ENCODE measurements at regions not wholly inside any gene's neighbourhood (a gene's known extent, or its start where the extent isn't known, plus 50 kb on each side); places are given as distances from the start of the nearest gene placed in this dataset.

DNA sequence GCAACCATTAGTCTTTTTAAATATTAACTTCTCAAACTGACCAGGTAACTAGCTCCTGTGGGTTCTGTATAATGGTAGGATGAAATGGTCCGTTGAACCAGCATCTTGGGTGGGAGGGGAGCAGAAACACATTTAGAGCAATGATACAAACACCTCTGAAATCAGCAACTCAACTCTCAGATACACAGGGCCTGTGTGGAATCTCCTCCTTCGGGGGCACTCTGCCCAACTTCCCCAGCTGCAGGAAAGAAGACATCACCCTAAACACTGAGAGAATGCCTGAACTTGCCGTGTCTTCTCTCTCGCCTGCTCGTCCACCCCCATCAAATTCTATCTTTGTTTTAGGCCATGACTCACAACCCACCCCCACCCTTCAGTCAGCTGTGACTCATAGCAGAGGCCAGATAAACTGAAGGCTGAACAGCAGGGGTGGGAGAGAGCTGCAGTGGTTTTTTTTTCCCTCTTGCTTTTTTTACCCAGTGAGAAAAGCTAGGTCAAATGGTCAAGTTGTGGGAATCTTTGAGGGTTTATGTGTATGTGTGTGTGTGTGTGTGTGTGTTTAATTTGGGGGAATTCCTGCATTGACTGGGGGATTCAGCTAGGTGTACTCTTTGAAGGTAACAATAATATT is 593.4 kb upstream of the JAG1 start (continued):
- TF ChIP-seq, protein P1, sequence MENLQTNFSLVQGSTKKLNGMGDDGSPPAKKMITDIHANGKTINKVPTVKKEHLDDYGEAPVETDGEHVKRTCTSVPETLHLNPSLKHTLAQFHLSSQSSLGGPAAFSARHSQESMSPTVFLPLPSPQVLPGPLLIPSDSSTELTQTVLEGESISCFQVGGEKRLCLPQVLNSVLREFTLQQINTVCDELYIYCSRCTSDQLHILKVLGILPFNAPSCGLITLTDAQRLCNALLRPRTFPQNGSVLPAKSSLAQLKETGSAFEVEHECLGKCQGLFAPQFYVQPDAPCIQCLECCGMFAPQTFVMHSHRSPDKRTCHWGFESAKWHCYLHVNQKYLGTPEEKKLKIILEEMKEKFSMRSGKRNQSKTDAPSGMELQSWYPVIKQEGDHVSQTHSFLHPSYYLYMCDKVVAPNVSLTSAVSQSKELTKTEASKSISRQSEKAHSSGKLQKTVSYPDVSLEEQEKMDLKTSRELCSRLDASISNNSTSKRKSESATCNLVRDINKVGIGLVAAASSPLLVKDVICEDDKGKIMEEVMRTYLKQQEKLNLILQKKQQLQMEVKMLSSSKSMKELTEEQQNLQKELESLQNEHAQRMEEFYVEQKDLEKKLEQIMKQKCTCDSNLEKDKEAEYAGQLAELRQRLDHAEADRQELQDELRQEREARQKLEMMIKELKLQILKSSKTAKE (IDR thresholded peaks at IDR 0.05; ENCODE audit: low read depth, poor library complexity, severe bottlenecking), result no peak
- peak; percentile 94 for TF ChIP-seq NFIC (IDR thresholded peaks at IDR 0.05; ENCODE audit: low read depth, low read length)
- TF ChIP-seq MEF2B (IDR thresholded peaks at IDR 0.05; ENCODE audit: partially characterized antibody, poor library complexity, severe bottlenecking), result peak; percentile 74
- TF ChIP-seq KLF5 (IDR thresholded peaks at IDR 0.05; ENCODE audit: partially characterized antibody), result peak; percentile 86
- peak; percentile 86 for TF ChIP-seq MEF2A (IDR thresholded peaks at IDR 0.05; ENCODE audit: insufficient read depth, low read depth, low read length)
- 0 out of 4 replicates have a peak, but pooled peaks of 1 of the 2 experiments have one; percentile 14 for TF ChIP-seq SRF (IDR thresholded peaks at IDR 0.05; ENCODE audit: low read depth in 2 of 2, low read length in 2 of 2)
- TF ChIP-seq, protein P2, sequence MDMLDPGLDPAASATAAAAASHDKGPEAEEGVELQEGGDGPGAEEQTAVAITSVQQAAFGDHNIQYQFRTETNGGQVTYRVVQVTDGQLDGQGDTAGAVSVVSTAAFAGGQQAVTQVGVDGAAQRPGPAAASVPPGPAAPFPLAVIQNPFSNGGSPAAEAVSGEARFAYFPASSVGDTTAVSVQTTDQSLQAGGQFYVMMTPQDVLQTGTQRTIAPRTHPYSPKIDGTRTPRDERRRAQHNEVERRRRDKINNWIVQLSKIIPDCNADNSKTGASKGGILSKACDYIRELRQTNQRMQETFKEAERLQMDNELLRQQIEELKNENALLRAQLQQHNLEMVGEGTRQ (IDR thresholded peaks at IDR 0.05; ENCODE audit: borderline replicate concordance, low read depth, low read length), result no peak
- TF ChIP-seq SREBF2 (IDR thresholded peaks at IDR 0.05; ENCODE audit: low read length), result no peak
- no peak for TF ChIP-seq FOS (IDR thresholded peaks at IDR 0.05; ENCODE audit: borderline replicate concordance, extremely low read depth, insufficient read length)
- TF ChIP-seq, protein P3, sequence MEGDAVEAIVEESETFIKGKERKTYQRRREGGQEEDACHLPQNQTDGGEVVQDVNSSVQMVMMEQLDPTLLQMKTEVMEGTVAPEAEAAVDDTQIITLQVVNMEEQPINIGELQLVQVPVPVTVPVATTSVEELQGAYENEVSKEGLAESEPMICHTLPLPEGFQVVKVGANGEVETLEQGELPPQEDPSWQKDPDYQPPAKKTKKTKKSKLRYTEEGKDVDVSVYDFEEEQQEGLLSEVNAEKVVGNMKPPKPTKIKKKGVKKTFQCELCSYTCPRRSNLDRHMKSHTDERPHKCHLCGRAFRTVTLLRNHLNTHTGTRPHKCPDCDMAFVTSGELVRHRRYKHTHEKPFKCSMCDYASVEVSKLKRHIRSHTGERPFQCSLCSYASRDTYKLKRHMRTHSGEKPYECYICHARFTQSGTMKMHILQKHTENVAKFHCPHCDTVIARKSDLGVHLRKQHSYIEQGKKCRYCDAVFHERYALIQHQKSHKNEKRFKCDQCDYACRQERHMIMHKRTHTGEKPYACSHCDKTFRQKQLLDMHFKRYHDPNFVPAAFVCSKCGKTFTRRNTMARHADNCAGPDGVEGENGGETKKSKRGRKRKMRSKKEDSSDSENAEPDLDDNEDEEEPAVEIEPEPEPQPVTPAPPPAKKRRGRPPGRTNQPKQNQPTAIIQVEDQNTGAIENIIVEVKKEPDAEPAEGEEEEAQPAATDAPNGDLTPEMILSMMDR (IDR thresholded peaks at IDR 0.05 in 2 of 3, conservative IDR thresholded peaks at IDR 0.05 in 1 of 3; ENCODE audit: control insufficient read depth in 2 of 3, extremely low read depth in 1 of 3, insufficient read depth in 1 of 3, low read depth in 3 of 3, low read length in 3 of 3), result no peak
- peak; percentile 83 for TF ChIP-seq JUNB (IDR thresholded peaks at IDR 0.05)
- peak; percentile 54 for TF ChIP-seq BCL11A (IDR thresholded peaks at IDR 0.05; ENCODE audit: low read depth, low read length)
- no peak for TF ChIP-seq NRF1 (conservative IDR thresholded peaks at IDR 0.05; ENCODE audit: low read depth, low read length)
- TF ChIP-seq CREM (IDR thresholded peaks at IDR 0.05; ENCODE audit: low read depth), result peak; percentile 88
- TF ChIP-seq, protein P4, sequence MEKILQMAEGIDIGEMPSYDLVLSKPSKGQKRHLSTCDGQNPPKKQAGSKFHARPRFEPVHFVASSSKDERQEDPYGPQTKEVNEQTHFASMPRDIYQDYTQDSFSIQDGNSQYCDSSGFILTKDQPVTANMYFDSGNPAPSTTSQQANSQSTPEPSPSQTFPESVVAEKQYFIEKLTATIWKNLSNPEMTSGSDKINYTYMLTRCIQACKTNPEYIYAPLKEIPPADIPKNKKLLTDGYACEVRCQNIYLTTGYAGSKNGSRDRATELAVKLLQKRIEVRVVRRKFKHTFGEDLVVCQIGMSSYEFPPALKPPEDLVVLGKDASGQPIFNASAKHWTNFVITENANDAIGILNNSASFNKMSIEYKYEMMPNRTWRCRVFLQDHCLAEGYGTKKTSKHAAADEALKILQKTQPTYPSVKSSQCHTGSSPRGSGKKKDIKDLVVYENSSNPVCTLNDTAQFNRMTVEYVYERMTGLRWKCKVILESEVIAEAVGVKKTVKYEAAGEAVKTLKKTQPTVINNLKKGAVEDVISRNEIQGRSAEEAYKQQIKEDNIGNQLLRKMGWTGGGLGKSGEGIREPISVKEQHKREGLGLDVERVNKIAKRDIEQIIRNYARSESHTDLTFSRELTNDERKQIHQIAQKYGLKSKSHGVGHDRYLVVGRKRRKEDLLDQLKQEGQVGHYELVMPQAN (conservative IDR thresholded peaks at IDR 0.05), result no peak
- peak; percentile 73 for TF ChIP-seq CBX5 (IDR thresholded peaks at IDR 0.05; ENCODE audit: low read depth)
- TF ChIP-seq IKZF2 (IDR thresholded peaks at IDR 0.05), result peak; percentile 95 to 98
- no peak for TF ChIP-seq POLR2A (IDR thresholded peaks at IDR 0.05; ENCODE audit: low read depth, low read length)
- TF ChIP-seq WRNIP1 (IDR thresholded peaks at IDR 0.05; ENCODE audit: borderline replicate concordance, low read depth, low read length), result no peak
- no peak for TF ChIP-seq KAT2A (conservative IDR thresholded peaks at IDR 0.05; ENCODE audit: control insufficient read depth, low read depth, low read length)
- TF ChIP-seq ZNF207 (IDR thresholded peaks at IDR 0.05; ENCODE audit: borderline replicate concordance), result no peak; the same call in 1 of the 2 replicates
- TF ChIP-seq MTA2 (IDR thresholded peaks at IDR 0.05; ENCODE audit: low read depth), result peak; percentile 90
- TF ChIP-seq SMC3 (IDR thresholded peaks at IDR 0.05; ENCODE audit: borderline replicate concordance, low read length), result no peak; the same call in 1 of the 2 replicates
- no peak; the same call in 1 of the 2 replicates for TF ChIP-seq MTA3 (IDR thresholded peaks at IDR 0.05; ENCODE audit: borderline replicate concordance, low read length)
- peak; percentile 85 for TF ChIP-seq JUND (IDR thresholded peaks at IDR 0.05; ENCODE audit: low read depth, low read length)

Measured in GM12878 (cell line).